TTC549 (cell line): ENCODE measurements at regions not wholly inside any gene's neighbourhood (a gene's known extent, or its start where the extent isn't known, plus 50 kb on each side); places are given as distances from the start of the nearest gene placed in this dataset.

Source experiments
- FAIRE-seq: peaks from 2 replicates; lab custom pipeline; 2012; peaks lifted over from hg19 to GRCh38; lab: Jason Lieb, UNC

DNA sequence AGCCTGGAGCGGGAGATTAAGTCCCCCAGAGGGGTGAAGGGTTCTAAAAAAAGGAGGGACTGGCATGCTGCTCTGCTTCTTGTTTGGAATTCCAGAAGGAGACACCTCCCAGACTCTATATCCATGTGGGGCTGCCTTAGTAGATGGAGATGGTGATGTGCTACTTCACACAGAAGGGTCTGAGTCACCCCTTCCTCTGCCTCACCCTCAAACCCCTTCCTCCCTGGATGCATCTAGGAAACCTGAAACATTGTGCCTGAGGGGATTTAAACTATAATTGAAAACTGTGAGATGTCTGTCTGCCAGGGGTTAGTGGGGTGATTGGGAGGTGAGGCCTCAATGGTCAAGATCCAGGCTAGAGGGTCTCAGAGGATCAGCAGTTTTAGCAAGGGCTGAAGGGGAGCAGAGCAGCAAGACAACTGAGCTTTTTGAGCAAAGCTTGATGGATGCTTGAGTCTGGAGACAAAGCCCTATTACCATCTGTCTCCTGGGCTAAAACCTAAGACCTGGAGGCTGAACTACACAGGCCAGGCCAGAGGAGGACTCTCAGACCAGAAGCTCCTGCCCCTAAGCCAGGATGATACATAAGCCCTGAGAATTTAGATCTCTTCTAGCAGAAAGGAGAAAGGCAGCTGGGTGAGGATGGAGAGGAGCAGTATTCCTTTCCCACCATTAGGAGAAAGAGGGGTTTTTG lies 314.7 kb upstream of the ATP2B1 start:
- FAIRE-seq: no peak

DNA sequence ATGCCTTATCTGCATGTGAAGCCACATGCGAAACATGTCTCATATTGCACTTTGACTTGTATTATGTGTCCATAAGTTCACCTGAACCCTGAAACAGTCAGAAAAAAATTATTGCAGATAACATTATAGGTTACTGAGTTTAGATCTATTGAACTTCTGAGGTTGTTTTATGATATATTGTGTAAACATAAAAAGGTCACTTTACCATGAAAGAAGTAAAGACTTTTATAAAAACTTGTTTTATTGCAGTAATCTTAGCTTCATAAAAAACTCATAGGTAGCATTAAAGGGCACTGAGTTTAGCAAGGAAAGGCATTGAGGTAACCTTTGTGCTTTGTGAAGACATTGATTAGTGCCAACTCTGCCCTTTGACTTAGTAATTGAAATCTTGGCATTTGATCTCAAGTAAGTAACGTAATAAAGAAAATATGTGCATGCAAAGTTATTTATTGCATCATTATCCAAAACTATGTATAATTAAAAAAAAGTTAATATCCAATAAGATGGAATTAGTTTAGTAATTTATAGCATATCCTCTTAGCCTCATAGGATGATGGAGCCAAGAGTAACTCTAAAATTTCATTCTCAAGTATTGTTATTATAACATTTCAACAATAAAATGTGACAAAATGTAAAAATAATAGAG lies 313.3 kb upstream of the ATP2B1 start:
- no peak for FAIRE-seq

DNA sequence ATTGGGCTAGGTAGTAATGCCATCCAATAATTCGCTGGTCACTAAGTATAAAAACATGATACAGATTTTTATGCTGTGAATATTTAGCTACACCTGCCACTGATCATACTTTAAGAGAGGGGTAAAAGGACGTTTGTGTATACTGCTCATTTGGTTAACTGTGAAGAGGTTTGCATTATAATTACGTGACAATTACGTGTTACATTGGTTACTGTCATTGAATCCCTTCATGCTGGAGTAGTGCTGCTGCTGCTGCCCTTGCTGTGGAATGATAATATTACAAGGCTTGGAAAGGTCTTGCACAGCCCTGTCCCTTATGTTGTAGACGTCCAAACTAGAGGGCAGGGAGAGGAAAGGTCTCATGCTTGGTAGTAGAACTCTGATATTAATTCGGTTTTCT lies 312.2 kb upstream of the ATP2B1 start:
- FAIRE-seq: no peak

DNA sequence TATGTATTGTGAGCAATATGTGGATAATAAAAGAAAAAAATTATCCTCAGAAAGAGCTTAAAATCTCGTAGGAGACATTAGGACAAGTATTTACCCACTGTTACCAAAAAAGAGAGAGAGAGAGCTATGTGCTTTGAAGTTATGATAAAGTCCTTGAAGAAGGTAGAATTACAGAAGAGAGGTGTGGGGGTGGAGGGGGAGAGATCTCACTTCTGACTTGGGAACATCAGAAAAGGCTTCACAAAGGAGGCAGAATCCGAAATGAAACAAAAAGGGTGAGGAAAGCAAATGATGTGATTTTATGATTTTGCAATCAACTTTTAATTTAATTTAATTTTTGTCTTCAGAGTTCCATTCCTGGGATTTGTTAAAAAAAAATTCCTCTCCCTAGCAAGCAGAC lies 311.8 kb upstream of the ATP2B1 start:
- no peak for FAIRE-seq

DNA sequence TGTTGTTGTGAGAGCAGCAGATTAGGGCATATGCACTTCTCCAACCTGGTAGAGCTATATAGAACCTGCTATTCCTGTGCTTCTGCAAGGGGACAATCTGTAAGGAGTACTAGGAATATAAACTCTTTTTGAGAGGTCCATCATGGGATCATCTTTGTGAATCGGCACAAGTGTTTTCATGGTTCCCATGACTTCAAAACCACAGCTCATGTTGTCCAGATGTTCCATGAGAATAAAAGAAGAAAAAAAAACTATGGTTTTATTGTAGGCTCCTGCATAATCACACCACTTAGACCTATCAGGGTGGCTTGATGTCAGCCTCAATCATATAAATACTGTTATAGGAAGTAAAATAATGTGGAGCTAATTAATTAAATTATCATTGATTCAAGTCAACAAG lies 311.4 kb upstream of the ATP2B1 start:
- no peak for FAIRE-seq

DNA sequence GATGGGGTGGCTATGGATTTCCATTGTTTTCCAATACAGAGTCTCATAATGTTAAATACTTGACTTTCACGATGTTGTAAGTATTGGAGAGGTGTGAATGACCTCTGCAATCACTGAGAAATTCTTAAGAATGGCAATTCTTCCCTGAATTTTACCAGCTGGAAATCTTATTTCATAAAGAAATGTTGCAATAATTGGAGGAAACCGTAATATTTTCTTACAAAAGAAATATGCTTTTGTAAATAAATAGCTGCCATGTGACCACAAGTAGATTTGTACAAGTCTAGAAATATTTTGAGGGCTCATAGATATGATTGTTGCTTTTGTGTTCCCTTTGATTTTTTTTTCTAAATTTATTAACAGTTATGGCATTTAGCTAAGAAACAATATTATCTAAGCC lies 308.7 kb upstream of the ATP2B1 start:
- no peak for FAIRE-seq

DNA sequence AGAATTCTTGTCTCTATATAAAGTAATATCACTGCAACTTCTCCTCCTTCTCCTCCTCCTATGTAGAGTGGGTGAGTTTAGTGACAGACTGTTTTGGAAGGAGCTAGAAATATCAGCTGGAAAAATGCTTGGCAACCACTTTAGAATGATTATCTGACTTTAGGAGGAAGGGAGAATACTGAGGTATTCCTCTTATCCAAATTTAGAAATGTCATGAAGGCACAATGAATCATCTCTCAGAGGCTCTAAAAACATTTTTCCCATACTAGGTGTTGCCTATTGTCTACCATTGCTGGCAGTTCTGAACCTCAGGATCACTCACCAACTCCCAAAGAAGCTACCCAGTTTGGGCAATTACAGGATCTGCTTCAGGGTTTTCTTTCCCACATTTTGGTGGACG lies 306.6 kb upstream of the ATP2B1 start:
- no peak for FAIRE-seq

DNA sequence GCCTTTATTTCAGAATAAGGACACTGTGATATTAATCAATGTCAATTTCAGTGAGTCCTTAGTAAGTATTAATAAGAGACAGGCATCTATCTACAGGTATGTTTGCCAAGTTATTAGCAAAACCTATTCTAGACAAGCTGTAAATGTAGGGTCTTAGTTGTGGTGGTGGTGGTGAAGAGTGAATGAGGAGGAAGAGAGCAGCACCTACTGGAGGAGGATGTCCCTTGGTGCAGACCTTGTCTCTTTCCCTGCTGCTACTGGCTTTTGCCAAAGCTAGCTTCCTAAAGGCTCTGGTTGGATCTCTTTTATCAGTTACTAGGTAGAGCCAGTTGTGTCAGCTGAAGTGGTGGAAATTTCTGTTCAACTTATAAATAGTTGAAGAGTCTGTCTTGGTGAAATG lies 304.8 kb upstream of the ATP2B1 start:
- no peak for FAIRE-seq

DNA sequence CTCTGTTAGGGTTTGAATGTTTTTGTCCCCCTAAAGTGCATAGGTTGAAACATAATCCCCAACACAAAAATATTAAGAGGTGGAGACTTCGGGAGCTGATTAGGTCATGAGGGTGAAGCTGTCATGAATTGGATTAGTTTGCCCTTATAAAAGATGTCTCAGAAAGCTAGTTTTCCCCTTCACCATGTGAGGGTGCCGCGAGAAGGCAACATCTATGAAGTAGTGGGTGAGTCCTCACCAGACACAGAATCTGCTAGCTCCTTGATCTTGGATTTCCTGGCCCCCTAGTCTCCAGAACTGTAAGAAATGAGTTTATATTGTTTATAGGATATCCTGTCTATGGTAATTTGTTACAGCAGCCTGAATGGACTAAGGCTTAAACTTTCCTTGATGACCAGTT lies 301.5 kb upstream of the ATP2B1 start:
- no peak for FAIRE-seq

DNA sequence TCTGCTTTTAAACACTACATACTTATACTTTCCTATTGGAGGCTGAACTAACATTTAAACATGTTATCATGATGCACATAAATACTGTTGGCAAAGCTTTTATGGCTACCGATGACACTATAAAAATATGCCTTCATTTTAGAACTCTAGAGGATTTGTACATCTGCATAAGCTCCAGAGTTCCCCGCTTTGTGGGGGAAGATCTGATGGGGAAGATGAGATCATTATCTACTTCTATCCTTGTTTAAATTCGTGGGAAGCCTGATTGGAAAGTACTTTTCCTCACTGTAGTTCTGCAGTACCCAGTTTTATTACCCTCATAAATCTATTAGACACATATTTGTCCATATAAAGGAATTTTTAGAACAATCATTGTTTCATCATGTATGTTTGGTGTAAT lies 299.6 kb upstream of the ATP2B1 start:
- FAIRE-seq: no peak

DNA sequence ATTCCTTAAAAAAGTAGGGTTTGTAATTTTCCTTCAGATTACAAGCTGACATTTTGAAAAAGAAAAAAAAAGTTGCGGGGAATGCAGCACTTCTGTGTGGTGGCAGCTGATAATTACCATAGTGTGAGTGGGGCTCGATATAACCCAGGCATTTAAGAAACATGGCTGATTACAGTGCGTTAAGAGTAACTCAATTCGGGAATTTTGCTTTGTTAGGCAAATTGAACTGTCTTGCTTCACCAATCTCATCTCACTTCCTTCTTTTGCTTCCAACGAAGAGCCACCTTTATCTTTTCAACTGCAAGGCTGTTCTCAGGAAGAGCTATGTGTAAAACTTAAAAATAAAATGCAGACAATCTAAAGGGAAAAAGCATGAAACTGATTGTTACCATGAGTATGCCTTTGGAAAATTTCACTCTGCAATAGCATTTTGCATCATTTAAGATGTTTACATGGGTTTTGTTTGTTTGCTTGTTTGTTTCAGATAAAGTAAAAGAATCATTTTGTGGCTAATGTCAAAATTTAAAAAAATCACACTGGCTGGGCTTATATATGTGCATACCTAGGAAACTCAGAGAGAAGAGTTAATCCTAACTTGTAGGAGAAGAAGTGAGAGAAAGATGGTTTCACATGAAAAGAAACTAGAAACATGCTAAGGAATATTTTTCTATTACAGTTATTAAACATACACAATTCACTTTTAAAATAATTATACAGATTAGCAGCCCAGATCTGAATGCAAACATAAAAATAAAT lies 295.9 kb upstream of the ATP2B1 start:
- FAIRE-seq: no peak

DNA sequence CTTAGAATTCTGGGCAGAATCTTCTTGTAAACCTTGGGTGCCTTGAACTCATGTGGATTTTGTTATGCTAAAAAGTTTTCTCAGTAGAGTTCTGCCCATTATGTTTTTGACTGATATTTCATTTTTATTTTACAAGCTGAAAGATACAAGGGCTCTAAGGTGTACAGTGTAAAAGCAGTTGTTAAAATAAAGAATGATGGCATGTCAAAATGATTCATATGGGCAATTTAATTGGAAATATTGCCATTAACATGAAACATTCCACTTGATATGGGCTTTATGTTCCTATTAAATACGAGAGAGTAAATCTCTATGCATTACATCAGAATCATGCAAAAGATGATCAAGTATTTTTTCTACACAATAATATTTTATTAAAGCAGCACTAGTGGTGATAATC lies 295.1 kb upstream of the ATP2B1 start:
- no peak for FAIRE-seq

DNA sequence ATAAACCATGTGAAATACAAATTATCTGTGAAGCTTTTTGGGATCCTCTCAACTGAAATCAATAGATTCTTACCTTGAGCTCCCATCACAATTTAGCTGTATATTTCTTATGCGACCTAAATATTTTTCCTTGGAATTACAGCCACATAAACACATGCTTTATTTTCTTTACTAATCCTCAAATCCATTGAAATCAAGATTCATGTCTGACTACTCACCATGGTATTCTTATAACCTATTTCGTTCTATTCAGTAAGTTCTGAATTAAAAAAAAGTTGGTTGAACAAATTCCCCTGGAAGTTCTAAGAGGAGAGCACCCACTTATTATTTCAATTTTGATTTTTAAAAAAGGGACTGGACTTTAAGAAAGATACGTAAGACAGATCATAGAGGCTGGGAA lies 292.1 kb upstream of the ATP2B1 start:
- FAIRE-seq: no peak

DNA sequence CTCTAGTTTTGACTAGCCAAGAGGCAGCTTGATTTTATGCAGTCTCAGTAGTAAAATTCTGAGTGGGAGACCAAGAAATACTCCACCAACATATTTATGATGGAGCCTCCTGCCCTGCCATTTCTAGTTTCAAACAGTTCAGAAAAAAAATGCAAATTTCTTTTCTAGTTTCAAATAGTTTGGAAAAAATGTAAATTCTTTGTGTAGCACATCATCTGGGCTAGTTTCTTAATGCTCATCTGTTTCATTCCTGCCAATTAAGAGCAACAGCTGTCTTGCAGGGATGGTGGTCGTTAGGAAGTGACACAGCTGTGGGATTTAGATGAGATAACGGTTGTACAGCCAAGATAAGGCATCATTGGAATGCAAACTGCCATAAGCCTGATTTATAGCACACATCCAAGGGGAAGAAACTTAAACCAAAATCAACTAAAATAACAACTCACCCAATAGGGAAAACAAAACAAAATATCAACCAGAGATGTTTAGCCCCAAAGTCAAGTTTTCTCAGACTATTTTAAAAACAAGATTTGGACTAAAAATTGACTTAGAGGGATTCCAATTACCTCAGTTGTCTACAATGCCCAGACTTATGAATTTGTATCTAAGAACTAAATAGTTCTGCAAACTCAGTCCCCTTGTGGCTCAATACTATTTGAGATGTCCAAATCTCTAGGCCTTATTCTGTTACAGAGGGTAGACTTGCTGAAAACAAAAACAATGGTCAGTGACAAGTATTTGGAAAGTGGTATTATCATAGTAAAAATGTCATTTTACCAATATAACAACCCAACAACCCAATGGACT lies 291.3 kb upstream of the ATP2B1 start:
- FAIRE-seq: no peak

DNA sequence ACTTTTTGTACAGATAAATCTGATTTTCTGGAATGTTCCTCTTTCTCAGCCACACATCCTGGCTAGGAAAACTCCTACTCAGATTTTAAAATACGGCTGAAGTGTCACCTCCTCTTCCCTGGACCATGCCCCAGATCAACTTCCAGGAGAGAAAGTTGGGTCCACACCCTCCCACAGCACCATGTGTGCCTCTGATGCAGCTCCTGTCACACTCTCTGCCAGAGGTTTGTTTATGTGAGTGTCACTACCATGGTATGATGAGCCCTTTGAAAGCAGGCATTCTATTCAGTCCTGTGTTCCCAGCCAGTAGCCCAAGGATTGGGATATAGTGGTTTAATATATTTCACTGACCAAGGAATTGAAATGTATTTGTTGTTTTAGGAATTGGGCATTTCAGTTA lies 287.2 kb upstream of the ATP2B1 start:
- no peak for FAIRE-seq

DNA sequence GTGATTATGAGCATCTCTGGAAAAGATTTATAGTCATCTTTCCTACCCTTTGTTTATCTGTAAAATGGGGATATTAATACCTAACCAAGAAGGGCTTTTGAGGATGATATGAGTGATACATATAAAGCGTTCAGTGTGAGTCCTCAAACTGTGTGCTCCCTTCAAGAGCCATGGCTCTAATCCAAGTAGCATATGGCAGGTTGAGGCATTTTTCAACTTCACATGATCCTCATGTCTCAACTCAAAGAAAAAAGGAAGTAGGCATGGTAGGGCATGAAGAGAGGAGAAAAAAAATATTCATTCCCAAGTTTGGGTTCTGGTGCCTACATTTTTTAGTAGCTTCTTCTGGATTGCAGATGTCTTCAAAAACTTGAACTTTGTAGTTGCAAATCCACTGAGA lies 286.3 kb upstream of the ATP2B1 start:
- FAIRE-seq: no peak

DNA sequence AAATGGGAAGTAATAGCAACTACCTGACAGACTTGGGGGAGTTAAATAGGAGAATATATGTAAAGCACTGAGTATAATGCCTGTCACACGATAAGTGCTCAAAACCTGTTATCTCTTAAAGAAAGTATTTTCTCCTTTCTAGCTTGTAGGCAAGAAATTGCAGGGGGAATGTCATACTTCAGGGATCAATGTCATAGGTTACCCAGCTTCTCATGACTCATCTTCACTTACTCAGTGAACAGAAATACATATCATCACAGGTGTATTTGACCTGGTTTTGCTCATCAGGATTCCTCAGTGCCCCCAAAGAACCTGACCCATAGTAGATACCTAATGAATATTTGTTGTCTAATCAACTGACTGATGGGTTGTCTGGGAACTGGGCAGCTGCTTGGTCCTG lies 285.0 kb upstream of the ATP2B1 start:
- FAIRE-seq: no peak

DNA sequence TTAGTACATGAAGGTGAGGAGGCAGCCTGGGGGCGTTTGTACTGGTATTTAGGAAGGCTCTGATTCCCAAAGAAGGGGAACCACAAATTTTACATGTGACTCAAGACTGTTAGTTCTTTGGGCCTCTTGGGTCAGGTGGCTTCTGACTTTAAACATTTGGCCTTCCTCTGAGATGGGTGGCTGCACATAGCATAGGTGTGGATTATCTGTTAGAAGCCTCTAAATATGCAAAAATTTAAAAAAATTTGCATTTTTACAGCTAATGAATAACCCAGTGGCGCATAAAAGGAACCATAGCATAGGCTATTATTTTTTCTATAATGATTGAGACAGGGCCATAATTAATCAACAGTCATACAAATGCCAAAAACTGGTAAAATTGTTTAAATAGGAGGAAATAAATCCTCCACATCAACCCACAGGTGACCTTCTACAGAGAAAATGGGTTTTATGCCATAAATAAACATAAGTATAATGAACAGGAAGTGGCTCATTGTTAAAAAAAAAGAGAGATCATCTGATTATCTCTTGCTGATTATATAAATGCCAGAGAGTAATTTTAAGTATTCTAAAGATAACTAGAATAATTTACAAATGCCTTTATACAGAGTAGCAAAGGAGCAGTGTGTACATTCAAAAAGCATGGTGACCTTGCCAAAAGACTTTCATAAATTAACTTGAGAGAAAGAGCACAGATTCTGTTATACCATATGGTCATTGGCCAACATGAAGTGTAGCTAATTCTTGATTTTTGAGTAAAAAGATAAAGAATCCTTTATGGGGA lies 284.2 kb upstream of the ATP2B1 start:
- FAIRE-seq: no peak

DNA sequence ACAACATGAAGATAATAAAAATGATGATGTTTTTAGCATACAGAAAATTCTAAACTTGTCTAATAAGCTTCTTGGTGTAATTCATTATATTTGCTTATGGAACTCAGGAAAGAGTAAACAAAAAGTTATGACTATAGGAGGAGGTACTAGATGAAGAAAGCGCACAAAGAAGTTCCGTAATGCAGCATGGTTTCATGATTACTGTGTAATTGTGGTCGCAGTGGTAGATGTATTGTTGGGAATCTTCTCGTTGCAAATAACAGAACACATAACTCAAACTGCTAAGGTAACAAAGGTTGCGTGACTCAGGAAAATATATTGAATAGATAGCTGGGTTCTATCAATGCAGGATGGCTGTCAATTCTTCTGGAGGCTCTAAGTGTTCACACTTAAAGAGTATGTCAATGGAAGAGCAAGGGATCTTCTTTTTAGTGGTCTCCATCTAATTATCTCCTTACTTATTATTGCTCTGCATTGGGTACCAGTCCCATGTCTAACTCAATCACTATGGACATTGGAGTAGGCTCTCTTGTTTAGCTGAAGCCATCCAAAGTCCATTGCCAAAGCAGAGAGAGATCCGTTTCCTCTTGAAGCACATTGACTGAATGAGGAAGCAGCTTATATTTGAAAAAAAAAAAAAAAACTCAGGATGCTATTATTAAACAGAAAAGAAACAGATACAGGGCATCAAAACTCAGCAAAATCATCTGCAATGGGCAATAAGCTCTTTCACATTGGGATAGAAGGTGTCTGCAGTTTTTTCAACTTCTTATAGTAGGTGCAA lies 283.4 kb upstream of the ATP2B1 start:
- FAIRE-seq: no peak

DNA sequence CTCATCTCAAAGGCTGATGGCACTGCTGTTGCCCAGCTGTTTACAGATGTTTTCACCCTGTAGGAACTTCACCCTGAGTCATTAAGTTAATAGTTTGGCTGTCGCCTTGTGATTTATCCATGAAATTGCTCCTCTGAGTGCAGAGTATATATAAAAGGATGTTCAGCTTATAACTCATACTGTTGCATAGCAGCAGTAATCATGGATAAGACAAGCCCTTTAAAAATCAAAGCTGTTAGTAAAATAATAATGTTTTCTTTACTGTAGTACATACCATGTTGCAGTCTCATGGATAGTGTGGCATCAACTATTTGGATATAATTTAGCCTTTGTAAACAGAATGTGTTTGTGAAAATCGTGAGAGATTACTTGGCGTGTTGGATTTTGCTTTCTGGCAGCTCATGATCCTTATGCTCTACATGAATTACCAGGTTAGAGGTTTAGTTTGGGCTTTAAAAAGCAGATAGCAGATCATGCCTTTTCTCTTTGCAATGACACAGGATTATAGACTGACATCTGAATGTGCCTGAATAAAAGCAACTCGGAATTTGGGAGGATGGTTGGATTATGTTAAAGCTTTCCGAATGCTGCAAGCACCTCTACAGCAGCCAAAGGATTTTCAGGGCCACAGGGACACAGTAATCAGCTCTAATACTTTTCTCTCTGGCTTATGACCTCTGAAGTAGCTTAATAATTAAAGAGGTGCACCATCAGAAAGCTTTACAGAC lies 279.7 kb upstream of the ATP2B1 start:
- FAIRE-seq: no peak

DNA sequence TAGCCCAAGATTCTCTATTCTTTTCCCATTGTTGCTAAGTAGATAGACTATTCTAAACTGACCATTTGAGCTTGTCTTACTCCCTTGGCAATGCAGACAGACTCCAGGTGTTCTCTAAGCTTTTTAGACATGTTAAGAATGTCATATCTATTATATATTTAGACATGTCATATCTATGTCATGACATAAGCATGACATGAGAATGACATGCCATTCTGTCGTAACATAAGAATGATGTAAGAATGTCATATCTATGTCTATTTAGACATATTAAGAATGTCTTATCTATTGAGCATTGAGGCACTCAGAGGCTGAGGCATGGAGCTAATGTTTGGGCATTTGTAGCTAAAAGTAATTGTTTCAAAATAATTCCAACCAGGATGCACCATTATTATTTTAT lies 277.3 kb upstream of the ATP2B1 start:
- no peak for FAIRE-seq
